GM18507 (cell line): ENCODE measurements at regions not wholly inside any gene's neighbourhood (a gene's known extent, or its start where the extent isn't known, plus 50 kb on each side); places are given as distances from the start of the nearest gene placed in this dataset.

ENCODE experiments used
- DNase-seq: peaks from one replicate; pipeline ENCODE4 v3.0.0; 2011; ENCODE audit warnings: low read depth; ENCODE audit not compliant: insufficient read length; ENCODE audit errors: extremely low spot score
- FAIRE-seq: peaks from 2 replicates; lab custom pipeline; 2011; peaks lifted over from hg19 to GRCh38; lab: Jason Lieb, UNC

GRCh38 chr17:73748508-73748907 is 104.3 kb upstream of the SDK2 start:
- no peak for FAIRE-seq
- DNase-seq = no peak

- no peak for FAIRE-seq
- no peak for DNase-seq
These were observed 105.1 kb upstream of the SDK2 start for GRCh38 chr17:73749337-73749823.

- no peak for DNase-seq
These were observed 105.8 kb upstream of the SDK2 start for GRCh38 chr17:73749928-73750605.

GRCh38 chr17:73750975-73751374 is 106.7 kb upstream of the SDK2 start:
- FAIRE-seq = no peak
- no peak for DNase-seq

More at GRCh38 chr17:73749928-73750605, 105.8 kb upstream of the SDK2 start:
- FAIRE-seq = no peak

- FAIRE-seq (no peak), DNase-seq (no peak)
These were observed 109.7 kb upstream of the SDK2 start for GRCh38 chr17:73753751-73754496.

GRCh38 chr17:73754886-73755400 is 110.7 kb upstream of the SDK2 start:
- DNase-seq (no peak), FAIRE-seq (no peak)

- FAIRE-seq (no peak), DNase-seq (no peak)
These were observed 113.2 kb upstream of the SDK2 start for GRCh38 chr17:73757420-73757819.

GRCh38 chr17:73758245-73758644 is 114.0 kb upstream of the SDK2 start:
- FAIRE-seq = no peak
- DNase-seq = no peak

- FAIRE-seq = no peak
- no peak for DNase-seq
These were observed 115.1 kb upstream of the SDK2 start for GRCh38 chr17:73759324-73759723.

- FAIRE-seq (no peak), DNase-seq (no peak)
These were observed 115.6 kb upstream of the SDK2 start for GRCh38 chr17:73759734-73760438.

- FAIRE-seq (no peak), DNase-seq (no peak)
These were observed 116.2 kb upstream of the SDK2 start for GRCh38 chr17:73760439-73760758.

- DNase-seq (no peak), FAIRE-seq (no peak)
These were observed 121.7 kb upstream of the SDK2 start for GRCh38 chr17:73765824-73766563.

- FAIRE-seq (no peak), DNase-seq (no peak)
These were observed 123.5 kb upstream of the SDK2 start for GRCh38 chr17:73767696-73768095.

GRCh38 chr17:73768691-73769090 is 124.4 kb upstream of the SDK2 start:
- FAIRE-seq = no peak
- no peak for DNase-seq

GRCh38 chr17:73769479-73769878 is 125.2 kb upstream of the SDK2 start:
- no peak for FAIRE-seq

GRCh38 chr17:73770115-73770848 is 126.0 kb upstream of the SDK2 start:
- FAIRE-seq = no peak
- no peak for DNase-seq

More at GRCh38 chr17:73769479-73769878, 125.2 kb upstream of the SDK2 start:
- DNase-seq = no peak

GRCh38 chr17:73770849-73771229 is 126.6 kb upstream of the SDK2 start:
- FAIRE-seq = no peak
- no peak for DNase-seq

- FAIRE-seq (no peak), DNase-seq (no peak)
These were observed 128.0 kb upstream of the SDK2 start for GRCh38 chr17:73772107-73772705.

GRCh38 chr17:73773702-73774101 is 129.5 kb upstream of the SDK2 start:
- DNase-seq (no peak), FAIRE-seq (no peak)
